Right atrium auricular region (tissue), 2 donors: ENCODE measurements at regions not wholly inside any gene's neighbourhood (a gene's known extent, or its start where the extent isn't known, plus 50 kb on each side); places are given as distances from the start of the nearest gene placed in this dataset.
"Not testable (repeated sequence)": the region's sequence is repeated elsewhere in the genome, so short reads cannot be mapped to it uniquely, and the experiment has no call there.

ENCODE experiments used
- DNase-seq: peaks from one replicate; pipeline ENCODE4 v3.0.0-alpha.2; 2019; ENCODE audit warnings: low spot score
- H3K27ac ChIP-seq, 2 donors: fragments of 200-600 bp; sonication (generic); 1 replicate in 1 of 2; 2 replicates in 1 of 2; pipeline ENCODE4 v1.5.1; 2016 to 2019
- H3K27me3 ChIP-seq, 2 donors: fragments of 200-600 bp; sonication (generic); one replicate each; pipeline versions ENCODE4 v1.5.1 to v1.6.0; 2017 to 2019
- H3K36me3 ChIP-seq: fragments of 200-600 bp; sonication (generic); one replicate; pipeline ENCODE4 v1.5.1; 2016
- H3K4me1 ChIP-seq, 2 donors: fragments of 200-600 bp; sonication (generic); one replicate each; pipeline versions ENCODE4 v1.5.1 to v1.6.0; 2017 to 2019
- H3K4me3 ChIP-seq, 2 donors: fragments of 200-600 bp; sonication (generic); 1 replicate in 1 of 2; 2 replicates in 1 of 2; pipeline ENCODE4 v1.5.1; 2017 to 2019; ENCODE audit warnings: mild to moderate bottlenecking in 1 of 2, moderate library complexity in 1 of 2
- H3K9me3 ChIP-seq, 2 donors: fragments of 200-600 bp; sonication (generic); one replicate each; pipeline ENCODE4 v1.5.1; 2019
- TF ChIP-seq, protein P1 (sequence below), 2 donors: fragments of 200-600 bp; sonication (generic); IDR thresholded peaks; one replicate each; pipeline ENCODE4 v1.5.1; 2019; ENCODE audit warnings: antibody characterized with exemption in 2 of 2

DNA sequence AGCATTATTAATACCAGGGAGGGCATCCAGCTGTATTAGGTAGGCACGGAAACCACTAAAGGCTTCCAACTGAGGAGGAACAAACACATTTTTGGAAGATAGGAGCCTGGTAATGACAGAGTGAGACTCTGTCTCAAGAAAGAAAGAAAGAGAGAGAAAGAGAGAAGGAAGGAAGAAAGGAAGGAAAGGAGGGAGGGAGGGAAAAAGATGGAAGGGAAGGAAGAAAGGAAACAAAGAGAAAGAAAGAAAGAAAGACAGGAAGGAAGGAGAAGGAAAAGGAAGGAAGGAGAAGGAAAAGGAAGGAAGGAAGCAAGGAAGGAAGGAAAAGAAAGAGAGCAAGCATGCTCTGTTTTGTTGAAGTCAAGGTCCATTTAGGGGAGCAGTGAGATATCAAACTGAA lies 103.8 kb upstream of the RFX8 start:
- Histone ChIP-seq H3K36me3 (no peaks in the 10 kb centered on the region), H3K27me3 (no peaks in the 10 kb centered on the region), H3K4me1 (no peaks in the 10 kb centered on the region), H3K9me3 (no peaks in the 10 kb centered on the region), H3K4me3 (no peak overlapping the region), H3K27ac (no peak overlapping the region)
- no peak for DNase-seq
- TF ChIP-seq, protein P1, sequence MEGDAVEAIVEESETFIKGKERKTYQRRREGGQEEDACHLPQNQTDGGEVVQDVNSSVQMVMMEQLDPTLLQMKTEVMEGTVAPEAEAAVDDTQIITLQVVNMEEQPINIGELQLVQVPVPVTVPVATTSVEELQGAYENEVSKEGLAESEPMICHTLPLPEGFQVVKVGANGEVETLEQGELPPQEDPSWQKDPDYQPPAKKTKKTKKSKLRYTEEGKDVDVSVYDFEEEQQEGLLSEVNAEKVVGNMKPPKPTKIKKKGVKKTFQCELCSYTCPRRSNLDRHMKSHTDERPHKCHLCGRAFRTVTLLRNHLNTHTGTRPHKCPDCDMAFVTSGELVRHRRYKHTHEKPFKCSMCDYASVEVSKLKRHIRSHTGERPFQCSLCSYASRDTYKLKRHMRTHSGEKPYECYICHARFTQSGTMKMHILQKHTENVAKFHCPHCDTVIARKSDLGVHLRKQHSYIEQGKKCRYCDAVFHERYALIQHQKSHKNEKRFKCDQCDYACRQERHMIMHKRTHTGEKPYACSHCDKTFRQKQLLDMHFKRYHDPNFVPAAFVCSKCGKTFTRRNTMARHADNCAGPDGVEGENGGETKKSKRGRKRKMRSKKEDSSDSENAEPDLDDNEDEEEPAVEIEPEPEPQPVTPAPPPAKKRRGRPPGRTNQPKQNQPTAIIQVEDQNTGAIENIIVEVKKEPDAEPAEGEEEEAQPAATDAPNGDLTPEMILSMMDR (IDR thresholded peaks at IDR 0.05): no peak

DNA sequence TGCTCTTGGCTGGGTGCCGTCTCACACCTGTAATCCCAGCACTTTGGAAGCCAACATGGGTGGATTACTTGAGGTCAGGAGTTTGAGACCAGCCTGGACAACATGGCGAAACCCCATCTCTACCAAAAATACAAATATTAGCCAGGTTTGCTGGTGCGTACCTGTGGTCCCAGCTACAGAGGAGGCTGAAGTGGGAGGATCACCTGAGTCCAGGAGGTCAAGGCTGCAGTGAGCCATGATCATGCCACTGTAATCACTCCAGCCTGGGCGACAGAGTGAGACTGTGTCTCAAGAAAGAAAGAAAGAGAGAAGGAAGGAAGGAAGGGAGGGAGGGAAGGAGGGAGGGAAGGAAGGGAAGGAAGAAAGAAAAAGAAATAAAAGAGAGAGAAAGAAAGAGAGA lies 103.2 kb upstream of the RFX8 start:
- H3K9me3 ChIP-seq: not testable (repeated sequence)

DNA sequence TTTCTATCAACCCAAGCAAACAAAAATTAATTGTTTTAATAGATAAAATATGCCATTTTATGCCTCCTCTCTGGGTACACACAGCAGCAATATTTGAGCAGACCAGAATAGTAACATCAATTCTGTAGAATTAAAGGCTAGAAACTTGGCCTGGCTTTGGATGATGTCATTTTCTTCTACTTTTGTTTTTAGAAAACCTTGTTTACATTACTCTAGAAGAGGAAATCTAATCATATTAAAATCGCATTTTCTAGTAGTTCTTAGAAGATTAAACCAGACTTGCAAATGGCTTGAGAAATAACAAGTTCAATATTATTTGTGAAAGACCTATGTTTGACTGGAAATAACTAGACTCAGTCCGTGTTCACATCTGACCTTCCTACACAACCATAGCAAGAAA lies 102.3 kb upstream of the RFX8 start:
- no peaks in the 10 kb centered on the region for H3K27me3 ChIP-seq
- no peak overlapping the region for H3K4me3 ChIP-seq
- H3K9me3 ChIP-seq: no peaks in the 10 kb centered on the region
- no peaks in the 10 kb centered on the region for H3K4me1 ChIP-seq
- no peak overlapping the region for H3K27ac ChIP-seq
- DNase-seq: no peak
- TF ChIP-seq, protein P1 (IDR thresholded peaks at IDR 0.05): no peak
- no peaks in the 10 kb centered on the region for H3K36me3 ChIP-seq

More for the DNA sequence above, 103.2 kb upstream of the RFX8 start:
- H3K4me3 ChIP-seq, H3K27me3 ChIP-seq, H3K36me3 ChIP-seq, DNase-seq, H3K4me1 ChIP-seq, H3K27ac ChIP-seq: not testable (repeated sequence)

DNA sequence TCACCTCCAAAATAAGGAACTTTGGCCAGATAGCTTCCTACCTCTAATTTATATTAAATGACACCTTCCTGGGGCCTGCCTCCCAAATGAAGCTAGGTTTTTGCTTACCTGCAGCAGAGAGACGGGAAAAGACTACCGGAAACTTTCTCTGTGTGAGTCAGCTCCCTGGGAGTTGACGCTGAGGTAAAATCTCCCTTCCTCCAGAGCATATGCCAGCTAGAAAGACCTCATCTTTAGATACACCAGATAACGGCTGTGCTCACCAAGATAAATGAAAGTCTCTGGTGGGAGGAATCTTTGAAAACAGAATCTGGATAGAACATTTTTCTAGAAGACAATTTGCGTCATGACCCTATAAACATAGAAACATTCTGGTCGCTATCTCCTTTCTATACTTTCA lies 99.7 kb upstream of the RFX8 start:
- Histone ChIP-seq H3K27me3 (no peaks in the 10 kb centered on the region), H3K36me3 (no peaks in the 10 kb centered on the region), H3K9me3 (no peaks in the 10 kb centered on the region), H3K4me3 (no peak overlapping the region), H3K27ac (no peak overlapping the region), H3K4me1 (no peaks in the 10 kb centered on the region)
- TF ChIP-seq, protein P1 (IDR thresholded peaks at IDR 0.05): no peak
- DNase-seq: no peak

DNA sequence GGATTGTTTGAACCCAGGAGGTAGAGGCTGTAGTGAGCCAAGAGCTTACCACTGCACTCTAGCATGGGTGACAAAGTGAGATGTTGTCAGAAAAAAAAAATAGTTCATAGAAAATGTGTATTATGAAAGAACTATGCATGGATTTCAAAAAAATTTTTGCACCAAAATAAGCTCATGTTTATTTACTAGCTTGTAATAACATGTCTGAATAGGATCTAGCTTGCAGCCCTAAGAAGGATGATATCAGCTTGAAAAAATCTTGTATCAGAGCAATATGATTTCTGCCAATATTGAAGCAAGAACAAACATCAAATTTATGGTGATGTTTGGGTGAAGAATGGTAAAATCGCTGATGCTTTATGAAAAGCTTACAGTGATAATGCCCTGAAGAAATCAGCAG lies 97.0 kb upstream of the RFX8 start:
- TF ChIP-seq, protein P1 (IDR thresholded peaks at IDR 0.05): no peak
- H3K9me3 ChIP-seq: no peaks in the 10 kb centered on the region
- no peaks in the 10 kb centered on the region for H3K27me3 ChIP-seq
- no peak overlapping the region for H3K4me3 ChIP-seq
- no peak overlapping the region for H3K27ac ChIP-seq
- no peak for DNase-seq
- no peaks in the 10 kb centered on the region for H3K36me3 ChIP-seq
- H3K4me1 ChIP-seq: no peaks in the 10 kb centered on the region

DNA sequence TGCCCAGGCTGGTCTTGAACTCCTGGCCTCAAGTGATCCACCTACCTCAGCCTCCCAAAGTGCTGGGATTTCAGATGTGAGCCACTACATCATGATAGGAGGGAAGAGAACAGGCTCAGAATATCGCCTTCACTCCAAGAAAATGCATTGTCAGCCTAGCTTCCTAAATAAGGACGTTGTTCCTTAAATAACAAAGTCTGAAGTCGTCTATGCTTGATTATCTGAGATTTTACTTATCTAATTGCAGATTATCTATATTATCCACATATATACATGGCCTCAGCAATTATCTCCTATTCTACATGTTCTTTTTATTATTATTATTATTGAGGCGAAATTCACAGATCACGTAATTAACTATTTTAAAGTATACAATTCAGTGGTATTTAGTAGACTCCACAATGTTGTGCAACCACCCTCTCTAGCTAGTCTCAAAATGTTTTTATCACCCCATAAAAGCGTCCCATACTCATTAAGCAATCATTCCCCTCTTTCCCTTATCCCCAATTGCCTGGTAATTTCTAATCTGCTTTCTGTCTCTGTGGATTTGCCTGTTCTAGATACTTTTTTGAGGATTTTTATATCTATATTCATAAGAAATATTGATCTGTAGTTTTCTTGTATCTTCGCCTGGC lies 95.1 kb upstream of the RFX8 start:
- H3K4me3 ChIP-seq: no peak overlapping the region
- no peaks in the 10 kb centered on the region for H3K4me1 ChIP-seq
- H3K27ac ChIP-seq: no peak overlapping the region
- DNase-seq: no peak
- TF ChIP-seq, protein P1 (IDR thresholded peaks at IDR 0.05): no peak
- H3K27me3 ChIP-seq: no peaks in the 10 kb centered on the region
- H3K9me3 ChIP-seq: no peaks in the 10 kb centered on the region
- no peaks in the 10 kb centered on the region for H3K36me3 ChIP-seq
